Activated CD8-positive, alpha-beta memory T cell treated with anti-CD3 and anti-CD28 coated beads, Interleukin-2, amount 50 U/mL, for 24 hours (primary cell): ENCODE measurements at regions not wholly inside any gene's neighbourhood (a gene's known extent, or its start where the extent isn't known, plus 50 kb on each side); places are given as distances from the start of the nearest gene placed in this dataset.

Source experiments
- DNase-seq: peaks from one replicate; pipeline ENCODE4 v3.0.0-alpha.2; 2020; ENCODE audit errors: extremely low read depth

GRCh38 chr5:174589011-174589410, 135.4 kb upstream of the MSX2 start:
- no peak for DNase-seq

GRCh38 chr5:174589599-174589998, 134.8 kb upstream of the MSX2 start:
- DNase-seq, result no peak

GRCh38 chr5:174590820-174591219, 133.6 kb upstream of the MSX2 start:
- DNase-seq, result no peak

GRCh38 chr5:174596429-174596828, 128.0 kb upstream of the MSX2 start:
- no peak for DNase-seq

- DNase-seq, result no peak
Observed at GRCh38 chr5:174599992-174600391, 124.4 kb upstream of the MSX2 start.

GRCh38 chr5:174601946-174602345, 122.4 kb upstream of the MSX2 start:
- no peak for DNase-seq

GRCh38 chr5:174606153-174606552, 118.2 kb upstream of the MSX2 start:
- no peak for DNase-seq

- DNase-seq, result no peak
Observed at GRCh38 chr5:174606646-174607045, 117.7 kb upstream of the MSX2 start.

- no peak for DNase-seq
Observed at GRCh38 chr5:174607205-174607604, 117.2 kb upstream of the MSX2 start.

- no peak for DNase-seq
Observed at GRCh38 chr5:174607916-174608315, 116.5 kb upstream of the MSX2 start.

GRCh38 chr5:174608631-174609097, 115.7 kb upstream of the MSX2 start:
- DNase-seq, result no peak

- DNase-seq, result no peak
Observed at GRCh38 chr5:174609116-174609515, 115.3 kb upstream of the MSX2 start.

GRCh38 chr5:174610968-174611367, 113.4 kb upstream of the MSX2 start:
- DNase-seq, result no peak

GRCh38 chr5:174612686-174613085, 111.7 kb upstream of the MSX2 start:
- no peak for DNase-seq

GRCh38 chr5:174614500-174615135, 109.8 kb upstream of the MSX2 start:
- DNase-seq, result no peak

- no peak for DNase-seq
Observed at GRCh38 chr5:174616036-174616435, 108.3 kb upstream of the MSX2 start.

GRCh38 chr5:174617285-174617684, 107.1 kb upstream of the MSX2 start:
- no peak for DNase-seq

- DNase-seq, result no peak
Observed at GRCh38 chr5:174617910-174618309, 106.5 kb upstream of the MSX2 start.

GRCh38 chr5:174618589-174618988, 105.8 kb upstream of the MSX2 start:
- no peak for DNase-seq

- DNase-seq, result no peak
Observed at GRCh38 chr5:174622067-174622466, 102.3 kb upstream of the MSX2 start.

GRCh38 chr5:174623018-174623417, 101.4 kb upstream of the MSX2 start:
- no peak for DNase-seq

GRCh38 chr5:174623433-174624019, 100.9 kb upstream of the MSX2 start:
- no peak for DNase-seq

GRCh38 chr5:174624733-174625522, 99.5 kb upstream of the MSX2 start:
- DNase-seq, result no peak
